ENCODE measurements at regions not wholly inside any gene's neighbourhood (a gene's known extent, or its start where the extent isn't known, plus 50 kb on each side); places are given as distances from the start of the nearest gene placed in this dataset.

GRCh38 chr1:87250336-87250735 lies 78.3 kb upstream of the LMO4 start:
- DNase-seq (ENCODE audit: low read depth): no peak

GRCh38 chr1:87252406-87252805 lies 76.3 kb upstream of the LMO4 start:
- no peak for DNase-seq (ENCODE audit: low read depth)
- no peak for TF ChIP-seq CTCF (IDR thresholded peaks at IDR 0.05; ENCODE audit: insufficient read depth, low read depth, low read length, missing control alignments)
- no peak overlapping the region for H3K4me3 ChIP-seq (ENCODE audit: low read depth, low read length)

More at GRCh38 chr1:87250336-87250735, 78.3 kb upstream of the LMO4 start:
- H3K4me3 ChIP-seq (ENCODE audit: low read depth, low read length): no peak overlapping the region
- no peak for TF ChIP-seq CTCF (IDR thresholded peaks at IDR 0.05; ENCODE audit: insufficient read depth, low read depth, low read length, missing control alignments)

- H3K4me3 ChIP-seq (ENCODE audit: low read depth, low read length): no peak overlapping the region
- no peak for TF ChIP-seq CTCF (IDR thresholded peaks at IDR 0.05; ENCODE audit: insufficient read depth, low read depth, low read length, missing control alignments)
- DNase-seq (ENCODE audit: low read depth): no peak
These were observed 66.0 kb upstream of the LMO4 start for GRCh38 chr1:87262688-87263087.

GRCh38 chr1:87263281-87263680 lies 65.4 kb upstream of the LMO4 start:
- no peak for DNase-seq (ENCODE audit: low read depth)
- TF ChIP-seq CTCF (IDR thresholded peaks at IDR 0.05; ENCODE audit: insufficient read depth, low read depth, low read length, missing control alignments): no peak
- no peak overlapping the region for H3K4me3 ChIP-seq (ENCODE audit: low read depth, low read length)

GRCh38 chr1:87263785-87264184 lies 64.9 kb upstream of the LMO4 start:
- H3K4me3 ChIP-seq (ENCODE audit: low read depth, low read length): no peak overlapping the region
- no peak for DNase-seq (ENCODE audit: low read depth)
- no peak for TF ChIP-seq CTCF (IDR thresholded peaks at IDR 0.05; ENCODE audit: insufficient read depth, low read depth, low read length, missing control alignments)

- no peak for DNase-seq (ENCODE audit: low read depth)
- no peak for TF ChIP-seq CTCF (IDR thresholded peaks at IDR 0.05; ENCODE audit: insufficient read depth, low read depth, low read length, missing control alignments)
- no peak overlapping the region for H3K4me3 ChIP-seq (ENCODE audit: low read depth, low read length)
These were observed 63.7 kb upstream of the LMO4 start for GRCh38 chr1:87264976-87265375.

GRCh38 chr1:87265786-87266185 lies 62.9 kb upstream of the LMO4 start:
- no peak for TF ChIP-seq CTCF (IDR thresholded peaks at IDR 0.05; ENCODE audit: insufficient read depth, low read depth, low read length, missing control alignments)
- no peak overlapping the region for H3K4me3 ChIP-seq (ENCODE audit: low read depth, low read length)
- no peak for DNase-seq (ENCODE audit: low read depth)

Data from GM12865 (cell line).